Inferior parietal cortex (tissue), 1 donor: ENCODE measurements at regions not wholly inside any gene's neighbourhood (a gene's known extent, or its start where the extent isn't known, plus 50 kb on each side); places are given as distances from the start of the nearest gene placed in this dataset.

Experiments
- DNase-seq: peaks from one replicate; pipeline ENCODE4 v3.0.0-alpha.2; 2016; ENCODE audit errors: extremely low spot score

DNA sequence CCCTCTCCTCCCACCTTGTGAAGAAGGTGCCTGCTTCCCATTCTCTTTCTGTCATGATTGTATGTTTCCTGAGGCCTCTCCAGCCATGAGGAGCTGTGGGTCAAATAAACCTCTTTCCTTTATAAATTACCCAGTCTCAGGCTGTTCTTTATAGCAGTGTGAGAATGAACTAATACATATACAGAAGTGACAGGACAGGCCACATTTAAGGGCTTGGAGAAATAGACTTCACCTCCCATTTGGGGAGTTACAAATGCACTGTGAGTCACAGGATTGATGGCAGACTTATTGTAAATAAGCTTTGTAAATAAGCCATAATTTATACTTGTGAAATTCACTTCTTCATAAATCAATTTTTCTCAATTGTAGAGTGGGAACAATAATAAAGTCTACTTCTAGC is 543.3 kb downstream of the LRRIQ3 start:
- DNase-seq: no peak

DNA sequence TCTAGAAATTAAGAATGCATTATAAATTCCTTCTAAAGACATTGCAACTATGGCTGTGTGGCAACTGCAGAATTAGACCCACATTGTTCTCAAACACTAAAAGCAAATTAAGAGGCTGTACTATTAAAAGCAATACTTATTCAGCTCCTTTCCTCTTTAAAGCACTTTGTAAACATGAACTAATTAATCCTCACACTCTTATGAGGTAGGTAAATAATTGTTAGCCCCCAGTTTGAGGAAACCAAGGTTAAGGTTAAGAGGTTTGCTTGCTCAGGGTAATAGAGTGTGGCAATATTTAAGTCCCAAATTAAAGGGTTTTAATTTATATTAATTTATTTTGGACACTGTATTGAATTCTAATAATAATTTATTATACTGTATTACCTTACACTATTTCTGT is 553.8 kb downstream of the LRRIQ3 start:
- DNase-seq: no peak

GRCh38 chr1:73639494-73639893 is 558.5 kb downstream of the LRRIQ3 start:
- no peak for DNase-seq

DNA sequence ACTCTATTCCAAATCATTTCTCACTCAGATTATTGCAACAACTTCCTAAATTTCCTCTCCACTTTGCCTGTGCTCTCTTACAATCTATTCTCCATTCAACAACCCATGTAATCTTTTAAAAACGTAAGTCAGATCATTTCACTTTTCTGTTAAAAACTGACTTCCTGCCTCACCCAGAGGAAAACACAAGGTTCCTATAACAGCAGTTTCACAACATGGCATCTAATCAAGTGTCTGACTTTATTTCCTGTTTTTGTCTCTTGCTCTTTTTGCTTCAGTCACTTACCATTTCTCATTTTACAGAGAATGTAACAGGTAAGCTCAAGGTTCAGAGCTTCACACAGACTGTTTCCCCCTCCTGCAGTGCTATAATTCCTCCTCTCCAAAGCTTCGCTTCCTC is 560.7 kb downstream of the LRRIQ3 start:
- no peak for DNase-seq

- no peak for DNase-seq
Observed at GRCh38 chr1:73635021-73635420, 563.0 kb downstream of the LRRIQ3 start.

DNA sequence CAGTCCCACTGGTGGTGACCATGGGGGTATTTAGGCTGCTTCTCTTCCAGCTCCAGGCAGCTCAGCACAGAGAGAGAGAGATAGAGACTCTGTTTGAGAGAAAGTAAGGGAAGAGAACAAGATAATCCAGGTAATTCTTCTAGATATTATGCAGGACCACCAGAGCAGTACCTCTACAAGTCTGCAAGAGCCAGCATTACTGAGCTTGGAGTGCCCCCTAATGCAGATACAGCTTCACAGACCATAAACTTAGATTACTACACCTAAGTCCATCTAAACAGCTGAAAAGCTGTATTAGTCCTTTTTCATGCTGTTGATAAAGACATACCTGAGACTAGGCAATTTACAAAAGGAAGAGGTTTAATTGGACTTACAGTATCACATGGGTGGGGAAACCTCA is 570.3 kb downstream of the LRRIQ3 start:
- no peak for DNase-seq

DNA sequence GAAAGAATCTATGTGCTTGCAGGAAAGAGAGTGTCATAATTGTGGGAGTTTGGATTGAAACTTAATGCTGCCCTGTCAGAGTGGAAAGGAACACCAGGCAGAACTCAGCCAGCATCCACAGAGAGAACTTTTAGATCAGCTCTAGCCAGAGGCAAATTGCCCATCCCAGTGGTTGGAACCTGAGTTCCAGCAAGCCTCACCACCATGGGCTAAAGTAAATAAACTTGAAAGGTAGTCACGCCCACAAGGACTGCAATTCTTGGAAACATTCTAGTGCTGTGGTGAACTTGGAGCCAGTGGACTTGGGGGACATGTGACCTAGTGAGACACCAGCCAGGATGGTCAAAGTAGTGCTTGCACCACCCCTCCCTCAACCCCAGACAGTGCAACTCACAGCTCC is 571.6 kb downstream of the LRRIQ3 start:
- DNase-seq: no peak

GRCh38 chr1:73623946-73624345 is 574.0 kb downstream of the LRRIQ3 start:
- no peak for DNase-seq

GRCh38 chr1:73617145-73617544 is 580.8 kb downstream of the LRRIQ3 start:
- no peak for DNase-seq

- DNase-seq: no peak
Observed at GRCh38 chr1:73611681-73612080, 586.3 kb downstream of the LRRIQ3 start.

GRCh38 chr1:73604739-73605138 is 593.2 kb downstream of the LRRIQ3 start:
- no peak for DNase-seq

DNA sequence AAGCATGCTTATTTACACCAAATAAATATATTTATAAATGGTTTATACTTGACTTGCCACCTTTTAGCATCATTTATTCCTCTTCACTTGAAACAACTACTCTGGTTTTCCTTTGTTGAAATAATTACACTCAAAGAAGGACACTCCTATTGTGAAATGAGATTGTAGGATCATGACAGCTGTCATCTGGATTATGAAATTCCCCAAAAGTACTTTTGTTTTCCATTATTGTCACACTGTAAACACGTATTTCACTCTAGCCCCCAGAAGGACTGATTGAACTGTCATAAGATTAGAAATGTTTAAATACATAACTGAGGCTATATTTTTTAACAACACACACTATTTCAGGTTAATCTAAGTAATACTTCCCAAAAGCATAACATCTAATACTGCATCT is 593.8 kb downstream of the LRRIQ3 start:
- no peak for DNase-seq

DNA sequence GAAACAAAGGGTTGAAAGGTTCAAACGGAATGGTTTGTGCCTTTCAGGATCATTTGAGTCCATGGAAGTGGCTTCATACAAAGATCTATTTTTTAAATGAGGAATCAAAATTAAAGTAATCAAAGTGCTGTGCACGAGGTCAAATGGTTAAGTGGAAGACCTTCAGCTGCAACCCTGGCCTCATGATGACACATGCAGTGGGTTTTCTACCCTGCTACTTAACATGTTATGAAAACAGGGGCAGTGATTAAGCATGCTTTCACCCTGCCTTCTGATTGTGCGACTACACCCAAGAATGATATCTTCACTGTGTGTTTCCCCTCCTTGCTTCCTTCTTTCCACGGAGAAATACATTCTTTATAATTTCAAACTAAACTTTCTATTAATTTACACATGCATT is 604.2 kb downstream of the LRRIQ3 start:
- DNase-seq: no peak

DNA sequence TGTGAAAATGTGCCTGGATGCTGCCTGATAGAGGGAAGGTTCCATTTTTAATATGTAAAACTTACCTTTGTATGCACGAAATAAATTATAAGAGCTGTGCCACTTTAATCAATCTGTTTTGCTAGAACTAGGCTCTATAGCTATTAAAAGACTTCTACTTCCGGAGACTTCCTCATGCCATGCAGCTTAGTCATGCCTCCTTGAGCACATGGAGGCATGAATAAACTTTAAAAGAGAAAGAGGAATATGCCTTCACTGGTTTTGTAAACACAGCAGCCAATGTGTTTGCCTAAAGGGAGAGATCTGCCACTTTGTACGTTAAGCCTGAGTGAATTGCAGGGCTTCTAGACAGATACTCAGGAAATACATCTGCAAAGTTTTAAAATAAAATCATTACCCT is 604.6 kb downstream of the LRRIQ3 start:
- DNase-seq: no peak

- DNase-seq: no peak
Observed at GRCh38 chr1:73587080-73587479, 610.9 kb downstream of the LRRIQ3 start.

GRCh38 chr1:73577206-73577605 is 620.8 kb downstream of the LRRIQ3 start:
- no peak for DNase-seq

GRCh38 chr1:73576083-73576482 is 621.9 kb downstream of the LRRIQ3 start:
- DNase-seq: no peak

DNA sequence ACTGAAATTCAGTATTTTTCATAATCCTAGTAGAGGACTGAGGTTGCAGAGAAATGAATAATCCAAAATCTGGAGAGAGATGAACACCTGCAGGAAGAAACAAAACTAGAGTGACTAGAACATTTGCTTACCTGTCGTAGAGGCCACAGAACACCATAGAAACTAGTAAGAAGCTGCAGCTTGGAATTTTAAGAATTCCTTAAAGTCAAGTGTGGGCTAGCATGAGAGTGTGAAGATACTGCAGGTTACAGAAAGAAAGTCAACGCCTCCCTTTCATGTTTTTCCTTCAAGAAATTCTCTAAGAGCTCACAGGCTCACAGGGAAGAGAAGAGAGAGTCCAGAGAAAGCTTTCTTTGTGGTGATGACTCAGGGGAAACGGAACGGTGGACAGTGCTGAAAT is 633.7 kb downstream of the LRRIQ3 start:
- no peak for DNase-seq

DNA sequence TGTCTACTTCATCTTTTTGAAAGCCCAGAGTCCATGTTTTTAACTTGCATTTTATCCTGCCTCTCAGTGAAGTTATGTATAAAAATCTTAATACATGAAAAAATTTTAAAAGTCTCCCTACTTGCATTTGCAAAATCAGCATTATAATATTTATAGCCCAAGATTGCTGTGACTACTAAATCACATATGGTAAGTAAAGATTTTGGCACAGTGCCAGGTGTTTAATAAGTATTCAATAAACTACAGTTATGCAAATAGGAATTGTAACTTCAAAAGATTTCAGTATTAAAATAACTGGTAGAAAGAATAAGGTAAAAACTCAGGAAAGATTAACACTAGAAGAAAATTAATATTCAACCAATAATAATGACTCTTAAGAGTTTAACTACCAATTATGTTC is 641.7 kb downstream of the LRRIQ3 start:
- no peak for DNase-seq

- no peak for DNase-seq
Observed at GRCh38 chr1:73537400-73537799, 660.6 kb downstream of the LRRIQ3 start.

DNA sequence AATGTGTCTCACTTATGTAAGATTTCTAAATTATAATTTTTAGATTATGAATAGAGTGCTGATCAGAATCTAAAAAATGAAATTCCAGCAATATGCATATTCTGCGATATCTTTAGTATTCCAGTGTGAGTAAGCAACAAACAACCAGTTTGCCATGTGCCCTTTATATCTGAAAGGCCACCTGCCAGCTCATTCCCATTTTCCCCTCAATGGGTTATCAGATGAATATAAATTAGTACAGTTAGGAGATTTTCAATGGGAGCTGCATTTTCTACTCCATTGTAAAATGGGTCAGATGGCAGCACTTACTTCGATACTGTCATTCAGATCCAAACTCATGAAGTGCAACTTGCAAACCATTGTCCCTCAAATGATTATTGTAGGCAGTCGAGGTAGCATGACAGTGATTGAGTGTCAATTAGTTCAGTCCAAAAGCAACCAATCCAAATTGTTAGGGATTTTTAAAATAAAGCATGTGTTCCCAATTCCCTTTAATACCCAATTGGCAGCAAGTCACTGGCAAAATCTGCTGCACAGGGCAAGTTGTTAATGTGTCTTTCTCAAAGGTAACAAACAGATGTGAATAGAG is 680.3 kb downstream of the LRRIQ3 start:
- DNase-seq: no peak

GRCh38 chr1:73516451-73516850 is 681.5 kb downstream of the LRRIQ3 start:
- DNase-seq: no peak

DNA sequence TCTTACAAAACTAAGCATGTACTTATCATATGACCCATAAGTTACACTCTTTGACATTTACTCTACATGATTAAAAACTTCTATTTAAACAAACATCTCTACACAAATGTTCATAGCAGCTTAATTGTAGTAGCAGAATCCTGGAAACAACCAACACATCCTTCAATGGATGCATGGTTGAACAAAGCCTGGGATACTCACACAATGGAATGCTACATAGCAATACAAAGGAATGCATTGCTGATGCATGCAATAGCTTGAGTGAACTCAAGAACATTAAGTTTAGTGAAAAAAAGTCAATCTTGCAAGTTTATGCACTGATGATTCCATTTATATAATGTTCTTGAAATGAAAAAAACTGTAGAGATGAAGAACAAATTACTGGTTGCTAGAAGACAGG is 686.9 kb downstream of the LRRIQ3 start:
- DNase-seq: no peak

DNA sequence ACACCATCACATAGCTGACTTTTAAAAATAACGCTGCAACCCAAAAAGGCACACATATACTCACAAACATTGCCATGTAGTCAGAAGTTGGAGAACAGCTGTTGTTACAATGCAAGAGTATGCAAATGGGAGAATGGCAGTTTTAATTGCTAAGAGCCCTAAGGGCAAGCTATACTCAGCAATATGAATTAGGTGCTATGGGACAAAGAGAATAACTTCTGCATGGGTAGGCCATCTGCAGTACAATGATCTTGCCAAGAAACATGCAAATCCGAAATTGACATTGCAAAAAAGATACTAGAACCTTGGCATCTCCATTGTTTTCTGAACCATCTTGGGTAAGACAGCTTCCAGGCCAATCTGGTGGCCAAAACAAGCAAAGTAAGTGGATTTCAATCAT is 697.8 kb downstream of the LRRIQ3 start:
- DNase-seq: no peak

DNA sequence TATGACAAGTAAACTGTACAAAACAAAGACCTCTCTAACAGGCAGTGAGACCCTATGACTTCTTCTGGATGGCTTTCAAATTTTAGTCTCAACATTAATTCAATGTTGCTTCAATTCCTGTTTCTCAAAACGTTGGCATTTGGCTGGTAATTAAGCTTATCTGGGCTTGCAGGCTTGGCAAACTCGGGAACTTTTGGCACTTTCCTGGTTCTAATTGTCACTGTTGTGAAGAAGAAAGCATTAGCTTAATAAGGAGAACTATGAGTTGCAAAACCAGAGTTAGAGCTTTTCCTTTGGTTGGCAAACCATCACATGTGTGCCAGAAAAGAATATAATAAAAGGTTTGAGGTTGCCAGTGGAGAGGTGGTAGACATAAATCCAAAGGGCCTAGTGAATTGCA is 698.3 kb downstream of the LRRIQ3 start:
- DNase-seq: no peak
